Testis (tissue), 2 donors: ENCODE measurements at regions not wholly inside any gene's neighbourhood (a gene's known extent, or its start where the extent isn't known, plus 50 kb on each side); places are given as distances from the start of the nearest gene placed in this dataset.
A peak's percentile ranks its signal among the peaks of the same experiment; 100 is the strongest.

Experiments used
- DNase-seq: peaks from one replicate; pipeline ENCODE4 v3.0.0-alpha.2; 2019
- H3K27ac ChIP-seq, 2 donors: fragments of 200-600 bp; sonication (generic); one replicate each; pipeline ENCODE4 v1.5.1; 2019
- H3K27me3 ChIP-seq: fragments of 200-600 bp; sonication (generic); one replicate; pipeline ENCODE4 v1.5.1; 2019
- H3K36me3 ChIP-seq: fragments of 200-600 bp; sonication (generic); one replicate; pipeline ENCODE4 v1.5.1; 2017; ENCODE audit warnings: low read depth; ENCODE audit errors: missing control alignments
- H3K4me1 ChIP-seq: fragments of 200-600 bp; sonication (generic); one replicate; pipeline ENCODE4 v1.5.1; 2019
- H3K4me3 ChIP-seq, 2 donors: fragments of 200-600 bp; sonication (generic); one replicate each; pipeline ENCODE4 v1.5.1; 2017 to 2019
- H3K9me3 ChIP-seq: fragments of 200-600 bp; sonication (generic); one replicate; pipeline ENCODE4 v1.5.1; 2017
- POLR2A ChIP-seq: fragments of 450-650 bp; IDR thresholded peaks from one replicate; pipeline ENCODE4 v1.6.1; 2017; ENCODE audit warnings: antibody characterized with exemption, mild to moderate bottlenecking, moderate library complexity
- WGBS, 2 donors: methylation state at CpG; one replicate each; pipeline ENCODE4 v1.1.5; 2018; 5-methylcytosine and 5-hydroxymethylcytosine counted together
- intact Hi-C: fragments of 100-400 bp; cut with DNase I; formaldehyde crosslinking; loops from one replicate; pipeline ENCODE4 v1.15.1; 2023; ENCODE audit warnings: low total_unique reads
- TF ChIP-seq, protein P1 (sequence below), 3 experiments: fragments of 450-650 bp in 2 of 3; fragments of 200-600 bp in 1 of 3; sonication (generic) in 1 of 3; IDR thresholded peaks; one replicate each; pipeline ENCODE4 v1.5.1; 2016 to 2019; ENCODE audit warnings: antibody characterized with exemption in 3 of 3, mild to moderate bottlenecking in 2 of 3, moderate library complexity in 1 of 3

DNA sequence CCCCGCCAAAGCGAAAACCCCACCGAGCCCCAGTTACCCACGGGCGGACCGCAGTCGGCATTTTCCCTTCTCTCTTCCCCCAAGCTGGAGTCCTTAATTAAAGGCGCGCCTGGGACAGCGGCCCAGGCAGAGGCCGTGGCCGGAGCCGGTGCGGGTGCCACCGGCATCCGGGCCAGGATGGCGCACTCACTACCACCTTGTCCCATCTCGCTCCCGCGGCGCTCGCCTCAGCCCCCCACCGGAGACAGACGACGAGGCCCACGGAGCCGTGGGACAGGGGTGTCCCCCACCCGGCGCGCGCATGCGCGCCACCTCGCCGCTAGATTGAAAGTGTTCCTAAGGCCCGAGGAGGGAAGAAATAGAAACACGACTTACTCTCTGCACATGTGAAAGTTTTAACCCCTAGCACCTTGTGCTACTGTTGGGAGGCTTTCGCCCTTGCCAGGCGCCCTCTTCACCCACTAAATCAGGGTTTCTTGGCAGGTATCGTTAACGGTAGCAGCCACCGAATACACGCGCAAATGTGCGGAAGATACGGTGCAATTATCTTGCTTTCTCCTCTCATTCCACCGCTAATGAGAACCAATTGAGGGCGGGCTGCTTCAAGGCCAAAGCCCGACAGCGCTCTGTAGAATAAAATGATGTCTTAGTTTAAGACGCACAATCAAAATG, 64.3 kb upstream of the CCDC160 start:
- H3K27ac ChIP-seq: no peak overlapping the region

DNA sequence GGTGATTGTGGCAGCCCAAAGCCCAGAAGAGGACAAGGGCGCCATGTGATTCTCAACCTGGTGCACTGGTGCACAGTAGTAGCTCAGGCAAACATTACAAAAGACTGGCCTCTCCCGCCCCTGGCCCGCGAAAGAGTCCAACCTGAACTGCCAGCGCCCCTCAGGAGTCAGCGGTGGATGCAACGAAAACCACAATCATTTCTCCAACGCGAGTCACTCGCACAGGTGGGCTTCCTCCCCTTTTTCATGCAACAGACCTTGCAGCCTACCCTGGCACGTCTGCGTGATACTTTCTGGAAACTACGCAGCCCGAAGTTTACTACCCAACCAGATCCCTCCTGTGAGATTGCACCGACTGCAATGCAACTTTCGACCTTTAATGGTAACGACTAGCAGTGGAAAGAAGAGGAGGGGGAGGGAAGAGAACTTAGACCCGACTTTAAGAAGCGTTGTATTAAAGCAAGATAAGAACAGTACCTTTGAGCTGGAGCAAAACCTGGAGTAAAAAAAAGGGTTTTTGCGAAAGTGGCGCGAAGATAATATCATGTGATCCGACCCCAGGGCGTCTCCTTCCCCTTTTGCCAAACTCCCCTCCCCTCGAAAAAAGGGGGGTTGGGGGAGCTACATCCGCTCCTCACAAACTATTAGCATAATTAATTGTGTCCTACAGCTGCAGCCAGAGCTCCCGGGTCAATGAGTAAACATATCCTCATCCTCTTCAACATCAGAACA, 63.3 kb upstream of the CCDC160 start:
- H3K36me3 ChIP-seq: no peaks in the 10 kb centered on the region
- H3K4me3 ChIP-seq: no peak overlapping the region
- H3K27ac ChIP-seq: no peak overlapping the region
- 7 to 8% methylated on average over 10 to 27 of the region's 27 CpGs for WGBS, 2 donors
- DNase-seq: no peak
- TF ChIP-seq, protein P1, sequence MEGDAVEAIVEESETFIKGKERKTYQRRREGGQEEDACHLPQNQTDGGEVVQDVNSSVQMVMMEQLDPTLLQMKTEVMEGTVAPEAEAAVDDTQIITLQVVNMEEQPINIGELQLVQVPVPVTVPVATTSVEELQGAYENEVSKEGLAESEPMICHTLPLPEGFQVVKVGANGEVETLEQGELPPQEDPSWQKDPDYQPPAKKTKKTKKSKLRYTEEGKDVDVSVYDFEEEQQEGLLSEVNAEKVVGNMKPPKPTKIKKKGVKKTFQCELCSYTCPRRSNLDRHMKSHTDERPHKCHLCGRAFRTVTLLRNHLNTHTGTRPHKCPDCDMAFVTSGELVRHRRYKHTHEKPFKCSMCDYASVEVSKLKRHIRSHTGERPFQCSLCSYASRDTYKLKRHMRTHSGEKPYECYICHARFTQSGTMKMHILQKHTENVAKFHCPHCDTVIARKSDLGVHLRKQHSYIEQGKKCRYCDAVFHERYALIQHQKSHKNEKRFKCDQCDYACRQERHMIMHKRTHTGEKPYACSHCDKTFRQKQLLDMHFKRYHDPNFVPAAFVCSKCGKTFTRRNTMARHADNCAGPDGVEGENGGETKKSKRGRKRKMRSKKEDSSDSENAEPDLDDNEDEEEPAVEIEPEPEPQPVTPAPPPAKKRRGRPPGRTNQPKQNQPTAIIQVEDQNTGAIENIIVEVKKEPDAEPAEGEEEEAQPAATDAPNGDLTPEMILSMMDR (IDR thresholded peaks at IDR 0.05): no peak
- TF ChIP-seq POLR2A: no peak
- H3K4me1 ChIP-seq: no peaks in the 10 kb centered on the region
- H3K9me3 ChIP-seq: no peaks in the 10 kb centered on the region
- H3K27me3 ChIP-seq: no peaks in the 10 kb centered on the region
- intact Hi-C loops: no loop called here

More for the DNA sequence above, 64.3 kb upstream of the CCDC160 start:
- Histone ChIP-seq H3K4me1 (no peaks in the 10 kb centered on the region), H3K4me3 (peak overlapping the region; percentile 26 to 51), H3K9me3 (no peaks in the 10 kb centered on the region), H3K36me3 (no peaks in the 10 kb centered on the region), H3K27me3 (no peaks in the 10 kb centered on the region)
- peak; percentile 28 for DNase-seq
- WGBS, 2 donors: 0 to 1% methylated on average over 12 to 34 of the region's 51 CpGs
- TF ChIP-seq, protein P1 (IDR thresholded peaks at IDR 0.05): no peak
- TF ChIP-seq POLR2A: no peak
- intact Hi-C loops: no loop called here

GRCh38 chrX:134174273-134174660, 62.7 kb upstream of the CCDC160 start:
- Histone ChIP-seq H3K36me3 (no peaks in the 10 kb centered on the region), H3K4me3 (no peak overlapping the region), H3K27ac (no peak overlapping the region), H3K4me1 (no peaks in the 10 kb centered on the region), H3K27me3 (no peaks in the 10 kb centered on the region), H3K9me3 (no peaks in the 10 kb centered on the region)
- no peak for TF ChIP-seq POLR2A
- TF ChIP-seq, protein P1 (IDR thresholded peaks at IDR 0.05): no peak
- DNase-seq: no peak
- WGBS, 2 donors: 30 to 35% methylated on average over 4 of the region's 4 CpGs
- intact Hi-C loops: no loop called here

DNA sequence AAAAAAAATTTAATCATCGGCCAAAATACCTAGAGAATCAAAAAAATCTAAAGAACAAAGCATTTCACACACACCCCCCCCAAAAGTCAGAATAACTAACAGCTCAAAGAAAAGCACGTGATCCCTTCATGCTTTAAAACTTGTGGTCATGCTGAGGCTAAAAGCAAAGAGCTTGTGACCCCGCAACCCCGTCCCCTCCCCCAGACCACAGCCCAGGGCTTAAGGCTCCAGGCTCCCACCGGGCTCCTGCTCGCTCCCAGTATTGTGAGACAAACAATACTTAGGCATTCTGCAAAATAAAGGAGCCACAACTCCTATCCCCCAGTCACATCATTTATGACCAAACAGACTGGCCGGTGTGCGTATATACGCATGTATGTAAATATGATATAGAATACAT, 62.1 kb upstream of the CCDC160 start:
- 62 to 67% methylated on average over 6 to 9 of the region's 9 CpGs for WGBS, 2 donors
- H3K9me3 ChIP-seq: no peaks in the 10 kb centered on the region
- no peaks in the 10 kb centered on the region for H3K4me1 ChIP-seq
- H3K4me3 ChIP-seq: no peak overlapping the region
- TF ChIP-seq POLR2A: no peak
- TF ChIP-seq, protein P1 (IDR thresholded peaks at IDR 0.05): no peak
- no peak overlapping the region for H3K27ac ChIP-seq
- H3K27me3 ChIP-seq: no peaks in the 10 kb centered on the region
- no peak for DNase-seq
- no peaks in the 10 kb centered on the region for H3K36me3 ChIP-seq
- intact Hi-C loops: no loop called here
